Esophagus squamous epithelium (tissue), 5 donors: ENCODE measurements at regions not wholly inside any gene's neighbourhood (a gene's known extent, or its start where the extent isn't known, plus 50 kb on each side); places are given as distances from the start of the nearest gene placed in this dataset.
A peak's percentile ranks its signal among the peaks of the same experiment; 100 is the strongest.
"Not testable (repeated sequence)": the region's sequence is repeated elsewhere in the genome, so short reads cannot be mapped to it uniquely, and the experiment has no call there.

Experiments
- DNase-seq: peaks from one replicate; lab custom pipeline; 2025; lab: John Stamatoyannopoulos, UW
- H3K27ac ChIP-seq, 4 donors: fragments of 200-600 bp; sonication (generic); one replicate each; pipeline ENCODE4 v1.5.1; 2016 to 2019; ENCODE audit warnings: mild to moderate bottlenecking in 1 of 4
- H3K27me3 ChIP-seq, 4 donors: fragments of 200-600 bp; sonication (generic); 1 replicate in 3 of 4; 2 replicates in 1 of 4; pipeline versions ENCODE4 v1.5.1 to v1.6.0; 2017 to 2021; ENCODE audit warnings: antibody characterized with exemption in 1 of 4
- H3K36me3 ChIP-seq, 3 donors: fragments of 200-600 bp; sonication (generic); one replicate each; pipeline ENCODE4 v1.5.1; 2016 to 2019
- H3K4me1 ChIP-seq, 3 donors: fragments of 200-600 bp; sonication (generic); one replicate each; pipeline ENCODE4 v1.5.1; 2017 to 2019
- H3K4me3 ChIP-seq, 4 donors: fragments of 200-600 bp; sonication (generic); 1 replicate in 3 of 4; 2 replicates in 1 of 4; pipeline ENCODE4 v1.5.1; 2016 to 2019; ENCODE audit warnings: mild to moderate bottlenecking in 2 of 4, moderate library complexity in 1 of 4
- H3K9me3 ChIP-seq, 3 donors: fragments of 200-600 bp; sonication (generic); one replicate each; pipeline ENCODE4 v1.5.1; 2016 to 2019
- CTCF ChIP-seq, 6 experiments: fragments of 450-650 bp in 4 of 6; fragments of 200-600 bp in 2 of 6; sonication (generic) in 2 of 6; IDR thresholded peaks; one replicate each; pipeline ENCODE4 v1.5.1; 2016 to 2019; ENCODE audit warnings: antibody characterized with exemption in 6 of 6, mild to moderate bottlenecking in 4 of 6, moderate library complexity in 4 of 6
- POLR2A ChIP-seq, 4 donors: fragments of 450-650 bp; IDR thresholded peaks; one replicate each; pipeline ENCODE4 v1.6.1; 2017; ENCODE audit warnings: antibody characterized with exemption in 4 of 4, mild to moderate bottlenecking in 4 of 4, moderate library complexity in 3 of 4
- WGBS, 2 donors: methylation state at CpG; one replicate each; pipeline ENCODE4 v1.1.5; 2018; 5-methylcytosine and 5-hydroxymethylcytosine counted together
- intact Hi-C: fragments of 100-400 bp; cut with DNase I; formaldehyde crosslinking; loops from one replicate; pipeline ENCODE4 v1.15.0; 2022
- donor health status: DM: yes; HTN: yes; CAD: no.

GRCh38 chr7:57821438-57822382 is 371.7 kb downstream of the ZNF716 start:
- Histone ChIP-seq H3K27me3 (no peaks in the 10 kb centered on the region), H3K4me1 (no peaks in the 10 kb centered on the region), H3K4me3 (no peak overlapping the region), H3K36me3 (no peaks in the 10 kb centered on the region), H3K9me3 (peaks cover 0 to 34% (median 5%) of the 10 kb centered on the region in 3 donors), H3K27ac (no peak overlapping the region)
- TF ChIP-seq POLR2A (IDR thresholded peaks at IDR 0.05), result no peak
- TF ChIP-seq CTCF (IDR thresholded peaks at IDR 0.05), result no peak
- no peak for DNase-seq
- intact Hi-C loops, result no loop called here
- WGBS, 2 donors, result 83 to 92% methylated on average over 13 to 22 of the region's 57 CpGs

GRCh38 chr7:57826548-57826947 is 376.6 kb downstream of the ZNF716 start:
- H3K27me3 ChIP-seq, H3K27ac ChIP-seq, intact Hi-C loops, H3K4me3 ChIP-seq, H3K36me3 ChIP-seq, H3K4me1 ChIP-seq, DNase-seq: not testable (repeated sequence)
- WGBS, 2 donors, result no CpG with 5 or more reads among the region's 2 CpGs
- peaks cover 0 to 21% (median 3%) of the 10 kb centered on the region in 3 donors for H3K9me3 ChIP-seq

GRCh38 chr7:57835161-57835560 is 385.2 kb downstream of the ZNF716 start:
- H3K4me1 ChIP-seq, H3K27me3 ChIP-seq, H3K36me3 ChIP-seq, H3K27ac ChIP-seq, H3K9me3 ChIP-seq, DNase-seq, H3K4me3 ChIP-seq, intact Hi-C loops: not testable (repeated sequence)
- 90 to 97% methylated on average over 7 to 9 of the region's 15 CpGs for WGBS, 2 donors

GRCh38 chr7:57839152-57839551 is 389.2 kb downstream of the ZNF716 start:
- WGBS, 2 donors, result 40 to 68% methylated on average over 1 to 3 of the region's 4 CpGs
- H3K27me3 ChIP-seq, intact Hi-C loops, H3K4me1 ChIP-seq, H3K9me3 ChIP-seq, H3K27ac ChIP-seq, H3K4me3 ChIP-seq, DNase-seq, H3K36me3 ChIP-seq: not testable (repeated sequence)

GRCh38 chr7:57867884-57868701 is 418.1 kb downstream of the ZNF716 start:
- TF ChIP-seq CTCF (IDR thresholded peaks at IDR 0.05) (no peak), POLR2A (IDR thresholded peaks at IDR 0.05) (no peak)
- H3K4me3 ChIP-seq, result peak overlapping the region; percentile 30 to 53 (median 48)
- intact Hi-C loops, result no loop called here
- H3K27ac ChIP-seq, result no peak overlapping the region
- no peaks in the 10 kb centered on the region for H3K9me3 ChIP-seq
- 5 to 29% methylated on average over 56 to 65 of the region's 84 CpGs for WGBS, 2 donors
- no peaks in the 10 kb centered on the region for H3K36me3 ChIP-seq
- no peak for DNase-seq
- peaks cover 0 to 51% (median 14%) of the 10 kb centered on the region in 4 donors for H3K27me3 ChIP-seq
- peaks cover 0 to 17% (median 0%) of the 10 kb centered on the region in 3 donors for H3K4me1 ChIP-seq

- Histone ChIP-seq H3K27me3 (peaks cover 0 to 51% (median 14%) of the 10 kb centered on the region in 4 donors), H3K4me3 (peak overlapping the region; percentile 30 to 53 (median 48)), H3K4me1 (peaks cover 0 to 17% (median 0%) of the 10 kb centered on the region in 3 donors), H3K9me3 (no peaks in the 10 kb centered on the region), H3K27ac (no peak overlapping the region), H3K36me3 (no peaks in the 10 kb centered on the region)
- no peak for TF ChIP-seq POLR2A (IDR thresholded peaks at IDR 0.05)
- TF ChIP-seq CTCF (IDR thresholded peaks at IDR 0.05), result no peak
- intact Hi-C loops, result no loop called here
- 12 to 32% methylated on average over 63 to 66 of the region's 66 CpGs for WGBS, 2 donors
- DNase-seq, result no peak
Measured at GRCh38 chr7:57868771-57869483, 418.9 kb downstream of the ZNF716 start.
